Stimulated activated CD8-positive, alpha-beta memory T cell treated with anti-CD3 and anti-CD28 coated beads, Interleukin-7, amount 100 ng/mL, for 1 hour (primary cell): ENCODE measurements at regions not wholly inside any gene's neighbourhood (a gene's known extent, or its start where the extent isn't known, plus 50 kb on each side); places are given as distances from the start of the nearest gene placed in this dataset.

Experiments
- DNase-seq, 2 donors: peaks; one replicate each; pipeline ENCODE4 v3.0.0-alpha.2; 2020; ENCODE audit warnings: low read depth in 2 of 2

DNA sequence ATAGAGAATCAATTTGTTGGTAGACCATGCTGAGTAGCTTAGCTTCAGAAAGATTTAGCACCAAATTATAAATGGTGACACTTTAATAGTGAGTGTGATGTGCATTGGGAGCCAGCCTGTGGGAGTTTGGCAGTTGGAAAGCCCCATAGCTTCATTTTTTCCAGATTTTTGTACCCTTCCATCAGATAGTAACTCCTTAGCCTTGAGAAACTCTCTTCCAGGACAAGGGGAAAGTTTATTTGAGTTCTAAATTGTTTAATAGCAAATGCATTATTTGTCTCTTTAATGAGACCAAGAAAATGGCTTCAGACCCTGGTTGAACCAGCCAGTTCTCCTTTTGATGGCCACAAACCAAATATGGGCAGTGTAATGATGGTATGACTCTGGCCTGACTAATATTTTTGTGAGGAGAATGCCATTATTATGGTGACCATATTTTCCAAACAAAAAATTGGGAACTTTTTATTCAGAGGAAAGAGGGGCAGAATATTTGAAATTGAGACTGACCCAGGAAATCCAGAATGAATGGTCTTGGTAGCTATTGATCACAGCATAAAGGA lies 49.8 kb downstream of the PLCE1 start:
- DNase-seq: no peak

DNA sequence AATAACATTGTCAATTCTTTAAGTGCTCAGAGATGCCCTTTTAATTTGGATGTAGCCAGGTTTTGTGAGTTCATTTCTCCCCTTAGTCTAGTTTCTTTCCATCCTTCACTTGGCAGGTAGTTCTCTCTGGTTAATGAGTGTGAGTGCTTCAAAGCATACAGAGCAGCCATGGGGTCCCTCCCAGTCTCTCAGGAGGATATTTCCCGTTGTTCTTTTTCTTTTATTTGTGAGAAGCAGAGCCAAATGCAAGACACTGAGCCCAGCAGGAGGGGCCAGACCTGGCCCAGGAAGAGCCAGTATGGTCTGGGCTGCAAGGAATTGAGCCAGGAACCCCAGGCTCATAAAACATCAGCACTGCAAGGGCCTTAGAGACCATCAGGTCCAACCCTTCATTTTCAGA lies 52.4 kb downstream of the PLCE1 start:
- DNase-seq: no peak

DNA sequence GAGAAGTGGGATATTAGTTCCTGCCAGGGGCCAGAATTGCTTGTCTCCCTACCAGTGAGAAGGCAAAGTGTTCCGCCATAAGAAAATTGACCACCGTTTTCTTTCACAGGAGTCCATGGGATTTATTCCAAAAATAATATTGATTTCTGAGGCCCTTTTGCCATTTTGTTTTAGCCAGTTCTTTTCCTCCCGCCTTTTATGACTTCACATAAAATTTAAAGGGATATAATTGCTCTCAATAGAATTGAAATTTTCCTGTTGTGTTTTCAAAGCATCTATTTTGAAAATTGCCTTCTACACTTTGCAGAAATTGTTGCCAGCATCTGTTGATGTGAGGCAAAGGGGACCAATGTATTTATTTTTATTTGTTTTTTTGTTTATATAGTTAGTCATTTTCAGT lies 53.6 kb downstream of the PLCE1 start:
- no peak for DNase-seq

DNA sequence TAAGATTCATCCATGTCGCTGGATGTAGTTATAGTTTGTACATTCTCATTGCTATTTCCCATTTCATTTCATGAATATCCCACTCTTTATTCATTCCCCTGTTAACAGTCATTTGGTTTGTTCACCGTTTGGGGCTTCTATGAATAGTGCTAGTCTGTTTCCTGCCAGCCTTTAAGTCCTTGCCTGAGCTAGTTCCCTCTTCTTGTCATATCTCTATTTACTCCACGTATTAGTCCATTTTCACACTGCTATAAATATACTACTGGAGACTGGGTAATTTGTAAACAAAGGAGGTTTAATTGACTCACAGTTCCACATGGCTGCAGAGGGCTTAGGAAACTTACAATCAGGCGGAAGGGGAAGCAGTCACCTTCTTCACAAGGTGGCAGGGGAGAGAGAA lies 56.2 kb downstream of the PLCE1 start:
- no peak for DNase-seq

DNA sequence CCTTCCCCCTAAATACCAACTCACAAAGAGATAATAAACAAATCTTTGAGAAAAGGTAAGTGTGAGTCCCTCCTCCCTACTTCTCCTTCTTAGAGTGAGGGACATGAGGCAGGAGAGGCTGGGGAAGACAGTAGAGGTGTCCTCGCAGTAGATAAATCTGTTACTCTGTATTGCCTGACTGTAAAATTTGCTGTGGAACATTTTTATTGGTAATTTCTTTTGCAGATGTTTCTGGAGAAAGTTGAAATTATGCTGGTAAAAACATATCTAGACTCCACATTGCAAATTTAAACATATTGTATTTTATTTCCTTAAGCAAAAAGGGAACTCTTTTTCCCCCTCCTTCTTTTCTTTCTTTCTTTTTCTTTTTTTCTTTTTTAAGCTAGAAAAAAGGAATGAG lies 58.5 kb downstream of the PLCE1 start:
- no peak for DNase-seq

DNA sequence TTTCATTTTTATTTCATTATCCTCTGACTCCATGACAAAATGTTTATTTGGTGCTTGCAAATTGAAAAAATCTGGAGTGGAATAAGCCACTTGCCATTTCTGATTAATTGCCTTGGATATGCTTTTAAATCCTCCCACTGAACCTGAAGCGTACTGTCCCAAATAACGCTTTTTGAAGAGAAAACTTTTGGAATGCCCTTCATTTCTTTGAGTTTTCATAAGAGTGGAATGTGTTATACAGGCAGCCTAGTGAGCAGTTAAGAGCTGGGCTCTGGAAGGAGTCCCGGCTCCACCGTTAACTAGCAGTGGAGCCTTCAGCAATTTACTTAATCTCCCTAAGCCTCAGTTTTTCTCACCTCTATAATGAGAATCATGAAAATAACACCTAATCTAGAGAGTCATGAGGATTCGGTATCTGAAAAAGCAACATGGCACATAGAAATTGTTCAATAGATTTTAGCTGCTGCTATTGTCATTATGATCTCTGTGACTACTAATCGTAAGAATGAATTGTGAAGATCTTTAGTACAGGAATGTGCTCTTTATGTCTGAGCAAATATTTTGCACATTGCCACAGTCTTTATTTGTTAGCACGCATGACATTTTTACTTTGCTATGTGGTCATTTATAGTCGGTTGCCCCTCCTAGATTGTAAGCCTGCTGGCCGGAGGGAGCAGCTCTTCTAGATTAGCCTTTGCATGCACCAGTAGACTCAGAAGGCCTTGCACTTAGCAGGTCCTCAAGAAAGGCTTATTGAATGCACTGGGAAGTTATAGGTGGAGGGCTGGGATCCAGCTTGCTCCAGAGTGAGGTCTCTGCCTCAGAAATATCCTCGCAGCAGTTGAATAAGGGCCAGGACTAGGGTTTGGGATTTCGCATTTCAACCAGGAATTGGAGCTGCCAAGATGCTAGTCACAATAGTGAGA lies 59.4 kb downstream of the PLCE1 start:
- DNase-seq: no peak

DNA sequence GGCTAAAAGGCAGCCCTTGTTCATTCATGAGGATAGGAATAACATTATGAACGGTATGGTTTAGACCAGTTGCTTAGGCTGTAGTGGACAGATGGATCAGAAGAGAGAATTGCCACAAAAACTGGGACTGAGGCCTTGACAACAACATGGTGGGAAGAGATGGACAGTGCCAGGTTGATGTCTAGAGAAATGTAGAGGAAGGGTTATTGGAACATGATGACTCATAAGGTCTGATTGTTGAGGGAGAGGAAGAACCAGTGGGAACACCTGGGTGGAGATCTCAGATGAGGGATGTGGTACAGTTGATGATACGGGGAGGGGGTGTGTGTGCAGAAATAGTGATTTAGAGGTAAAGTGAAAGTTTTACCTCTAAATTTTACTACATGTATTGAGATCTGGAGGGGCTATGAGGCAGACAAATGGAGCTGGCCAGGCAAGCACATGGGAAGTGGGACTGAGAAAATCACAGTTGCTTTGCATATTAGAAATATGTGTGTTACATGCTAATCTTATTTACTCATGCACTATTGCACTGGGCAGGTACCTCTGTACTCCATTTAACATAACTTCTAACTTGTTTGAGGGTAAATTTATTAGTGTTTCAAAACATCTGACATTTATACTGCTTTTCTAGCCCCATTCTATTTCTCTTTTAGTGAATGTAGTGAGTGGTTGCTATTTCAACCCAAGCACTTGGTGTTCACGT lies 65.6 kb downstream of the PLCE1 start:
- no peak for DNase-seq

DNA sequence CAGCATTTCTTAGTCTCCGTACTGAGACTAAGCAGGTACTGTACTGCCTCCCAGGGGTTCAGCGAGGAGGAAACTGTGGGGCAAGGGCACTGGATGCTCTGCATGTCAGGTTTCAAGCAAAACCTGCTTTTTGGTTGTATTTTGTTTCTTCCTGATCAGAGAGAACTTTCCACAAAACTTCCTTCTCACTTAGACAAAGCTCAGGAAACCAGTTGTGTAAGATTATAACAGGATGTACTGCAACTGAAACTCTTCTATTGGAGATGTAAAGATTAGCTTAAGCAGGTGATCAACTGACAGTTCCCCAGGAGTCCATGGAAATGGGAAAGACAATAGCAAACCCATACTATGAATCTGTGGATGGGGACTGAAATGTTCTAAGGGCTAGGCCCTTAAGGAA lies 67.3 kb downstream of the PLCE1 start:
- DNase-seq: no peak

DNA sequence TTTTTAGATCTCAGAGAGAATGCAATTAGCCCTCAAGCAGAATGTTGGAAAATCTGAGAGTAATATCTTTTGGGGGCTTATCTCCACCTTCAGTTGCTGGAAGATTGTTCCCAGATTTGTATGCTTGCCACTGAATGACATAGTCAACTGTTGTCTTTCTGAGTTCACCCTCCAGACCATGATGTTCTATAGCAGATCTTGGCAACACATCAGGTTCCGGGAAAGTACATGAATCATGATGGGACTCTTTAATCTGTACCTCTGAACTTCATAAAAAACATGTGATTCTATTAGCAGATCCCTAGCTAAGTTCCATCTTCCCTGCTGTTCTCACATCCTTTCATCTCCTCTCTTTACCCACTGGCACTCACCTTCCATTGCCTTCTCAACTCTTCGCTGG lies 68.9 kb downstream of the PLCE1 start:
- DNase-seq: no peak

DNA sequence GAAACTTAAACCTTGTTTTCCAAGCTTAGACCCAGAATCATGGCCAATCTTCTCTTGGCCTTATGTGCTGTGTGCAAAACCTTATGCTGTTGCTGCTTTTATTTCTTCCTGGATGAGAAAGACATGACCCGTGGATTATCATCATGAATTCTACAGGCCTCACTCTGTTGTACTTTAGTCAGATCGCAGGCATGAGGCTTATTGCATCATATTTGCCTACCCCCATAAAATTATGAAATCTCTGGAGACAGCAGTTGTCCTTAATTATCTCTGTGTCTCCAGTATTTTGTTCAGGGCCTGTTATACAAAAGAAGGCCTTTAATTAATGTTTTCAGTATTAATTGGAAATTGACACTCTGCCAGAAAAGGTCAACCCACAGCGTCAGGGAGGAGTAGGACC lies 71.6 kb downstream of the PLCE1 start:
- no peak for DNase-seq

DNA sequence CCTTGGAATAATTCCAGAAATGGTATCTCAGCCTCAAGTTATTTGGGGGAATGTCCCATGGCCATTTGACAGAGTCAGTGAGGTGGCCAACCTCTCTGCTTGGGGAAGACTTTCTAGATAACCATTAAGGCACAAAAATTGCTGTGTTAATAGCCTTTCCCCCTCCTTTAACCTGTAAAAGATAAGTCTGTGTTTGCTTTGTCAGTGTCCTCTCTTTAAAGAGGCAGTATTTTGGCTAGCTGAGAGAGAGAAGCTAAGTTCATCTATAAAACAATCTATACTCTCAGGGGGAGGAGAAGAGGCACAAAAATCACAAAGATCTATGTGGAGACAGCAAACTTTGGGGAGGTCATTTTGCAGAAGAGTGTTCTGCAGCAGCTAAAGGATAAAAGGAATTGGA lies 72.1 kb downstream of the PLCE1 start:
- no peak for DNase-seq

DNA sequence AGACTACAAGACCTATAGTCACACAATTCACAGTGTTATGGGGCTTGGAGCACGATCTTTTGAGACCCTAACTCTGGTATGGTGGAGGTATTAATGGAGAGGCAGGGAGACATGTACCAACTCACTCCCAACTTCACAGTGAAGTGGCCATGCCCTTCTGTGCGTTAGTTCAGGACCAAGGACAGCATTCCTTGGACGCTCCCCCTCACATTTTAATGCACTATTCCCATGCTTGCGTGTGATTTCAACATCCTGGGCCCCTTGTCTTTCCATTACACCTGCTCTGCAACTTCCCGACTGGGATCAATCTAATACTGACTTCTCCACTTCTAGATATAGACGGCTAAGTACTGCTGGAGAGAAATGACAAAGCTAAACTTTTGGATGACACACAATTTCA lies 72.7 kb downstream of the PLCE1 start:
- DNase-seq: no peak

DNA sequence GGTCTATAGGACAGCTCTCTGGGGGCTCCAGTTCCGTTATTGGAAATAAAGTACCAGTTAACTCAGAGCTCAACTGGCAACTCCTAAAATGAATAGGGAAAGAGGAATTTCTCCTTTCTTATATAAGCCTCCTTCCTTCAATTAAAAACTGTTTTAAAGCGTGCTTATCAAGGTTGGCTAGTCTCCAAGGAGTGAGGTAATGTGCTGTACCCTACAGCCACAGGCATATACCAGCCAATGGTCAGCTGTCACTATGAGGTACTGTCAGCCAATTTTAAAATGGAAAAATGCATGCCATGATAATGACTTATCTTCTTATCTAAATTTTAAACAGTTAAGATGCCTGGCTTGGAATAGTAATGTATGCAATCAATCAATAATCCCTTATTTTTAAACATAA lies 76.2 kb downstream of the PLCE1 start:
- no peak for DNase-seq

DNA sequence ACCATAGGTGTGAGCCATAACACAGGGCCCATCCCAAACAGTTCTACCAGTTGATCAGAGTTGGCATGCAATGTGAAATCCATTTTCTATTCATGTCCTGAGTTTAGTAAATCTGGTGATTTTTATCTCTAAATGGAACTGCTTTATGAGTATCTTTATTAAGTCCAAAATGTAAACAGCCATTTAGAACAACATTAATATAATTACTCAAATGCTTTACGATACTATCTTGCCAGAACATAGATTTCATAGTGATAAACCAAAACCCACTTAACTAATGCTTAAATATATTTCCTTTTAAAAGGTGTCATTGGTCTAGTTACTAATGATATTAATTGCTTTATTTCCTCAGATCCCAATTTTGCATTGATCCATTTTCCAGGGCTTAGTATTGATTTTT lies 80.7 kb downstream of the PLCE1 start:
- no peak for DNase-seq

DNA sequence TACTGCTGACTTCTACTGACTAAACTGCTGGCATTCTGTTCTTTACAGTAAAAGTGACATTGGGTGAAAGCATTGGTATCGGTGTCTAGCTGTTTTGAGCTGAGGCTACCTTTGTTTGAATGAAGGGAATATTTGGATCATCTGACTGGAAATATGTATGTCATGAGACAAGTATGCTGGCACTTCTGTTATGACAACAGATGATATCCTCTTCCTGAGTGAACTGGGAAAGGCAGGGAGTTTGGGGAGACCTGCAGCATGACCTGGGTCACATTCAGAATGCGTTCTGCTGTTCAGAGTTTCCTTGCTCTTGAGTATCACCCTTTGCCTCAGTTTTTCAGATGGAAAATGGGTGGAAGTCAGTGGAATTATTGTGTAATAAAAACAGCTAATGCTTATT lies 81.8 kb downstream of the PLCE1 start:
- DNase-seq: no peak

DNA sequence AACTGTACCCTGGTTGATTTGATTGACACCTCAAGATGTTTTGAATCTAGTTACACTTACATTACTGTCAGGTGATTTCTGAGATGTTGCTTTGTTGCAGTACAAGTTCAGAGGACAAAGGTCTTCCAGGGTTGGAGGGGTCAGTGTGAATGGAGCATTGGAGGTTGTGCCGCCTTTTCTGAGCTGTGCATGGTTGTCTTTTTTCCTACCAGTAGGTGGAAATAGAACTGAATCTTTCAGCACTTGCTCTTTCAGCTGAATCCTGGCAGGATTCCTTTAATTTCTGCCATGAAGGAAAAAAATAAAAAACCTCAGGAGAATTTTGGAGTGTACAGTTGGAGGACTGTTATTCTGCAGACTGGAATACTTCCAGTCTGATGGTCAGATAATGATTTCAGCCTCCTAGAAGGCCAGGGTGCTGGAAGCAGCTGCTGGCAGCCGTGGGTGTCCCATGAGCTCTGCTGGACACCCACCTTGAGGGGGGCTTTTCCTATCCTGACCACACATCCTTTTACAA lies 82.7 kb downstream of the PLCE1 start:
- no peak for DNase-seq

DNA sequence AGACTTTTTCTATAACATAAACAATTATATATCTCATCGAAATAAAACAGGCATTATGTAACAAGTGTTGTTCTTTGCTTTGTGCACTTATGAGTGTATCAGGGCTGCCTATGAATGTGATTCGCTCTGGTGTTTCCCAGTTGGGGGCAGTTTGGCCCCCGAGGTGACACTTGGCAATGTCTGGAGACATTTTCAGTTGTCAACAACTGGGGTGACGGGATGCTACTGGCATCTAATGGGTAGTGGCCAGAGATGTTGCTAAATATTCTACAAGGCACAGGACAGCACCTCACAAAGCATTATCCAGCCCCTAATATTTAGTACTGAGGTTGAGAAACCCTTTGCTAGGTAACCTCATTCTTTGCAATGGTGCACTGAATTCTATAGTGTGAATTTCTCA lies 83.3 kb downstream of the PLCE1 start:
- no peak for DNase-seq

DNA sequence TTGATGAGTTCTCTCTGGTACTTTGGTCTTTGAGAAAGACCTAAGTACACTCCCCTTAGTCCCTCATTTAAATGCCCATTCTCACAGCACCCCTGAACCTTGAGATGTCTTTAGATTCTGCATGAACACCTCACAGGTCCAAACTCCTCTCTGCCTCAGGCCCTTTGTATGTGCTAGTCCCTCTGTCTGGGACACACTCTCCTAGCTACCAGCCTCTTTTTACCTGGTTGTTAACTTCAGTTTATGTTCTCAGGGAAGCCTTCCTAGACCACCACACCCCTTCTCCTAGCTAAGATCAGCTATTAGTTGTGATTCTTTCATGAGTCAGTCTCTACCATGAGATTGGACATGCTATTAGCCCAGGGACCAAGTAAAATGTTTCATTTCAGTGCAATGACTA lies 86.4 kb downstream of the PLCE1 start:
- DNase-seq: no peak

DNA sequence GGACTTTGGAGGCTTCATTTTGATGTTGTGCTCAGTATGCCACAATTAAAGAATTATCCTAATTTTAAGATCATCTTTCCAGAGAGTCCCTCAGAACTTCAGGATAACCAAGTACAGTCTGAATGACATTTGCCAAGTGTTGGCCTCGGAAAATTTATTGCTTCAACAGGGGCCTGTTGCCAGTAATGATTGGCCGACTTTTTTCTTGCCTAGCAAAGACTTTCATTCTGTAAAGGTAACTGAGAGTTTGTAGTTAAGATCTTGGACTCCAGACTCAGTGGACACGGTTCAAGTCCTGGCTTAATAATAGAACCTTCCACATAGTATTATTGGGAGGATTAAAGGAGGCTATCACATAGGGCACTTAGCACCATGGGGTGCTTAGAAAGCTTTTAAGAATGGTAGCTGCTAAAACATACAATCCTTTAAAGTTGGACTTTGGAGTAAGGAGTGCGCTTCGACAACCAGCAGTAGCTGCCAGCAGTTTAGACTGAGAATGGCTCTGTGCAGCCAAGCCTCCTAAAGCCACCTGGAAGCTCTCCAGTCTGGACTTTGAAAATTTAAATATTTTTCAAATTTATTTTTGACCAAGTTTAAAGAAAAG lies 90.0 kb downstream of the PLCE1 start:
- DNase-seq: no peak

DNA sequence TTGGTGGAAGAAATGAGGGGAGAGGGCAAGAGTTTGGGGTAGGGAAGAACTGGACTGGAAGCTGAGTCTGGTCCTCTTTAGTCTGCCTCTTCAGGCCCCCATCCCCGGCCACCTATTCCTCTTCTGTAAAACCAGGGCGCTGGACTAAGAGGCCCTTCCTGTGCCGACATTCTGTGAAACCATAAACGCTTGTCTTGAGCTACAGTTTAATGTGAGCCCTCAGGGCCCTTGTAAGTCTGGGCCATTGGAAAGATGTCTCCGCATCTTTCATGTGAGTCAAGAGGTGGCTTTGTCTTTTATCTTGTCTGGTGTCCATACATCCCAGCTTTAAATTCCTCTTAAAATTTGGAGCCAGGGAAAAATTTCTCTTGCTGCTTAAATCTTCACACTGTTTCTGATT lies 90.6 kb downstream of the PLCE1 start:
- DNase-seq: no peak

DNA sequence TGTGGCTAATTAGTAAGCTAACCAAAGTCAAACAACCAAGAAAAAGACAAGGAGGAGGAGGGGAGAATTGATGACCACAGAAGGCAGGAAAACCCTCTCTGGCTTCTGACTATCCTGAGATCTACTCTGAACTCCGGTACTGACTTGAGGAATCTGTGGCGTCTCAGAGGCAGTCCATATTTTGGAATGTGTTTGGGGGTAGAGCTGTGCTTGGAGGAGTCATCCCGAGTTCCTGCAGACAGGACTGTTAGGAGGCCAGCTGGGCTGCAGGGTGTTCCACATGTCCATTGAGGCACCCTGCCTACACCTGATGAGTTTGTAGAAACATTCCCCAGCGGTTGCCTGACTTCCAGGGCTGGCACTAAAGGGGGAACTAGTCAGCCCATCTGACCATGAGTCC lies 91.6 kb downstream of the PLCE1 start:
- DNase-seq: no peak

DNA sequence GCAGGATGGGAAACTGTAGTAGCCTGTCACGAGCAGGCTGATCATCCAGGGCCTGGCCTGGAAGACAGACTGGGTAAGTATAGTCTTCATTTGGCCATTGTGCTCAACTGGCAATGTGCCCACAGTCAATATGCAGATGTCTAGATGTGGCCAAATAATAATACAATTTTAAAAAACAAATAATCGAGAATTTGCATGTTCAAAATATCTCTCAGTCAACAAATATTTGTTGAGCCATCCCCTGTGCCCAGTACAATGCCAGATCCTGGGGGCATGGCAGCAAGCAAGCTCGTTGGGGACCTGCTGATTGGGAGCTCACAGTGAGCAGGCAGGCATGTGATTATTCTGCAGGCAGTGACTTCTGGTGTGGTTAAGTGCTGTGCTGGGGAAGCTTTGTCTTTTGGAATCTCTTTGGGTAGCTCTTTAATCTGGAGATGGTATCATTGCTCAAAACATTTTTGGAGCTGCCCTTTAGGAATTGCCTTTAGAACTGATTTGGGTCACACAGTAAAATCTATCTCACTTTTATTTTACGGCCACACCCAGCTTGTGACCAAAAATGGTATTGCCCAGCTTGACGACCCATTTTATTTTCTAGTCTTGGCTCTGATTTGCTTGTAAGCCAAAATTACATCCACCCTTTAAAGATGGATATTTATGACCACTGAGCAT lies 92.2 kb downstream of the PLCE1 start:
- no peak for DNase-seq
